Keratinocyte (primary cell): ENCODE measurements at regions not wholly inside any gene's neighbourhood (a gene's known extent, or its start where the extent isn't known, plus 50 kb on each side); places are given as distances from the start of the nearest gene placed in this dataset.

Source experiments
- DNase-seq: peaks from one replicate; pipeline ENCODE4 v3.0.0-alpha.2; 2011; ENCODE audit warnings: low read depth, missing footprints, low spot score
- FAIRE-seq: peaks from 2 replicates; lab custom pipeline; 2011; peaks lifted over from hg19 to GRCh38; lab: Jason Lieb, UNC
- H2AFZ ChIP-seq: 2 replicates; pipeline ENCODE4 v1.6.0; 2012; ENCODE audit warnings: low read length, control low read depth, inconsistent platforms; ENCODE audit not compliant: control insufficient read depth
- H3K27ac ChIP-seq: 2 replicates; pipeline ENCODE4 v1.5.1; 2011; ENCODE audit warnings: low read length; ENCODE audit not compliant: control insufficient read depth, insufficient read depth
- H3K27me3 ChIP-seq: 3 replicates; pipeline ENCODE4 v1.6.0; 2011; ENCODE audit warnings: low read length; ENCODE audit not compliant: control insufficient read depth, insufficient read depth; ENCODE audit errors: extremely low read depth
- H3K36me3 ChIP-seq, 2 experiments: 2 replicates in 1 of 2; 3 replicates in 1 of 2; pipeline ENCODE4 v1.5.1; 2011; ENCODE audit warnings: low read length in 2 of 2, mild to moderate bottlenecking in 1 of 2; ENCODE audit not compliant: control insufficient read depth in 2 of 2, insufficient read depth in 2 of 2; ENCODE audit errors: extremely low read depth in 1 of 2
- H3K4me1 ChIP-seq: 3 replicates; pipeline ENCODE4 v1.5.1; 2011; ENCODE audit warnings: low read length; ENCODE audit not compliant: control insufficient read depth, insufficient read depth; ENCODE audit errors: extremely low read depth
- H3K4me2 ChIP-seq: 3 replicates; pipeline ENCODE4 v1.6.0; 2011; ENCODE audit warnings: low read depth, low read length; ENCODE audit not compliant: control insufficient read depth, insufficient read depth; ENCODE audit errors: extremely low read depth
- H3K4me3 ChIP-seq, 3 experiments: fragments of 200-600 bp in 1 of 3; sonication (generic) in 1 of 3; 2 replicates in 2 of 3; 3 replicates in 1 of 3; pipeline ENCODE4 v1.5.1; 2011 to 2016; ENCODE audit warnings: low read length in 3 of 3, mild to moderate bottlenecking in 3 of 3, control low read depth in 2 of 3, inconsistent platforms in 1 of 3, low read depth in 1 of 3, mixed read lengths in 1 of 3, mixed run types in 1 of 3, moderate library complexity in 1 of 3; ENCODE audit not compliant: control insufficient read depth in 2 of 3, insufficient read depth in 2 of 3; ENCODE audit errors: extremely low read depth in 1 of 3
- H3K79me2 ChIP-seq: 2 replicates; pipeline ENCODE4 v1.6.0; 2012; ENCODE audit warnings: low read length; ENCODE audit not compliant: control insufficient read depth, insufficient read depth
- H3K9ac ChIP-seq: 3 replicates; pipeline ENCODE4 v1.6.0; 2011; ENCODE audit warnings: low read length; ENCODE audit not compliant: control insufficient read depth, insufficient read depth; ENCODE audit errors: extremely low read depth
- H3K9me1 ChIP-seq: 3 replicates; pipeline ENCODE4 v1.6.0; 2011; ENCODE audit warnings: low read length; ENCODE audit not compliant: control insufficient read depth, insufficient read depth; ENCODE audit errors: extremely low read depth
- H3K9me3 ChIP-seq: 2 replicates; pipeline ENCODE4 v1.5.1; 2012; ENCODE audit warnings: low read depth, low read length; ENCODE audit not compliant: control insufficient read depth
- H4K20me1 ChIP-seq: 3 replicates; pipeline ENCODE4 v1.6.0; 2011; ENCODE audit warnings: low read length; ENCODE audit not compliant: control insufficient read depth, insufficient read depth; ENCODE audit errors: extremely low read depth
- EZH2 ChIP-seq: IDR thresholded peaks from one replicate; pipeline ENCODE4 v1.6.1; 2012; ENCODE audit warnings: inconsistent platforms, mild to moderate bottlenecking, low read length, moderate library complexity
- dilution Hi-C: fragments of 300-500 bp; cut with MboI; formaldehyde crosslinking; loops from one replicate; pipeline ENCODE4 v1.7.0; 2020; ENCODE audit warnings: low sequenced_read_pairs; ENCODE audit not compliant: extremely low pct_ligation_motif_present
- TF ChIP-seq, protein P1 (sequence below), 3 experiments: IDR thresholded peaks in 1 of 3; conservative IDR thresholded peaks in 1 of 3; optimal IDR thresholded peaks in 1 of 3; 2 replicates in 2 of 3; 3 replicates in 1 of 3; pipeline versions ENCODE3 to v1.5.1; 2011; ENCODE audit warnings: low read length in 3 of 3, mild to moderate bottlenecking in 3 of 3, moderate library complexity in 2 of 3, control low read depth in 1 of 3, inconsistent platforms in 1 of 3; ENCODE audit not compliant: insufficient read depth in 2 of 3; ENCODE audit errors: extremely low read depth in 1 of 3

DNA sequence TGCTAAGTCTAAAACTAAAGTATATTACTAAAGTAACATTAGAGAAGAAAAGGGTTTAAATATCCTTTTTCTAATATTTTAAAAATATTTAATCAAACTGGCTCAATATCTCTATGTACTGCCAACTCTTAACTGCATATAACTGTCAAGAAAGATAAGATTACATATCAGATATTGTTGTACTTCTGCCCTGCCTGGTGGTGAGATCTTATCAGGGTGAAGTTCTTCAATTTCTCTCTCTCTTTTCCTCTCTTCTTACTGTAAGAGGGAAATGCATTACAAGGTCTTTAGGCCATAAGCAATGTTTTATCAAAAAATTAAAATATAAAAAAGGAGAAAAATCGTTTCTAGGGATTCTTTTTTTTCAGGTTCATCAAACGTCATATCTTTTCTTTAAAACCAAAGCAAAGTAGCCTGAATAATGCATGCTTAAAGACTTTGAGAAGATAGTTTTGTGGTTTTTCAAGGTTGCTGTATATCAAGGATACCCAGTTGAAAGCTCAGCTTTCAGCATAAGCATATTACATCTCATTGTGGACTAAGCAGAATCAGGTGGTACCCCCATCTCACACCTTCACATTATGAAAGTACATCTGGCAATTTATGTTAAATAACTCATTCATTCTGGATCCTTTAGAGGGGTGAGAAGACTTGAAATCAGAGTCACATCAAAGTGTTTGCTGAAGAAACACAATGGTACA lies 1625.7 kb upstream of the SLC10A2 start:
- Histone ChIP-seq H3K9me3 (no peaks in the 10 kb centered on the region), H3K9me1 (no peaks in the 10 kb centered on the region), H3K27me3 (no peaks in the 10 kb centered on the region), H3K4me2 (no peak overlapping the region), H4K20me1 (no peaks in the 10 kb centered on the region), H2AFZ (no peak overlapping the region), H3K79me2 (no peaks in the 10 kb centered on the region), H3K9ac (no peak overlapping the region), H3K4me3 (no peak overlapping the region), H3K27ac (no peak overlapping the region), H3K4me1 (no peaks in the 10 kb centered on the region), H3K36me3 (no peaks in the 10 kb centered on the region)
- no peak for DNase-seq
- dilution Hi-C loops, result no loop called here
- TF ChIP-seq, protein P1, sequence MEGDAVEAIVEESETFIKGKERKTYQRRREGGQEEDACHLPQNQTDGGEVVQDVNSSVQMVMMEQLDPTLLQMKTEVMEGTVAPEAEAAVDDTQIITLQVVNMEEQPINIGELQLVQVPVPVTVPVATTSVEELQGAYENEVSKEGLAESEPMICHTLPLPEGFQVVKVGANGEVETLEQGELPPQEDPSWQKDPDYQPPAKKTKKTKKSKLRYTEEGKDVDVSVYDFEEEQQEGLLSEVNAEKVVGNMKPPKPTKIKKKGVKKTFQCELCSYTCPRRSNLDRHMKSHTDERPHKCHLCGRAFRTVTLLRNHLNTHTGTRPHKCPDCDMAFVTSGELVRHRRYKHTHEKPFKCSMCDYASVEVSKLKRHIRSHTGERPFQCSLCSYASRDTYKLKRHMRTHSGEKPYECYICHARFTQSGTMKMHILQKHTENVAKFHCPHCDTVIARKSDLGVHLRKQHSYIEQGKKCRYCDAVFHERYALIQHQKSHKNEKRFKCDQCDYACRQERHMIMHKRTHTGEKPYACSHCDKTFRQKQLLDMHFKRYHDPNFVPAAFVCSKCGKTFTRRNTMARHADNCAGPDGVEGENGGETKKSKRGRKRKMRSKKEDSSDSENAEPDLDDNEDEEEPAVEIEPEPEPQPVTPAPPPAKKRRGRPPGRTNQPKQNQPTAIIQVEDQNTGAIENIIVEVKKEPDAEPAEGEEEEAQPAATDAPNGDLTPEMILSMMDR (optimal IDR thresholded peaks at IDR 0.05 in 1 of 3, IDR thresholded peaks at IDR 0.05 in 1 of 3, conservative IDR thresholded peaks at IDR 0.05 in 1 of 3; ENCODE audit: extremely low read depth in 1 of 3, insufficient read depth in 2 of 3, low read length in 3 of 3), result no peak
- no peak for TF ChIP-seq EZH2
- FAIRE-seq, result no peak

DNA sequence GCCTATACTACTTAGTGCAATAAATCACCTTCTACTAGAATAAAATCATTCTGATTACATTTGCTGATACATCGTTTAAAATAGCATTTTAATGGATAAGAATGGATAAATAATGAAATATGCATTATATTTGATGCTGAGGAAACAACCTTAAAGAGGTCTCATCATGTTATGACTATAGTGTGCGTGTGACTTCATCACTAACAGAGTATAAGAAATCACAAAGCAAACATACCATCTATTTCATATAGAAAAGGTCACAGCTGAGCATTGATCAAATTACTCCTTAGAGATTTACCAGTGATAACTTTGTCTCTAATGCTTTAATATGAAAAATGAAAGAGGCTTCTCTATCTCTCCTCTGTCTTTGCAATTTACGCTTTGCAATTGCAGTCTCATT lies 1620.3 kb upstream of the SLC10A2 start:
- H3K9me1 ChIP-seq, result no peaks in the 10 kb centered on the region
- H3K27me3 ChIP-seq, result no peaks in the 10 kb centered on the region
- H2AFZ ChIP-seq, result no peak overlapping the region
- no peak for TF ChIP-seq EZH2
- TF ChIP-seq, protein P1 (optimal IDR thresholded peaks at IDR 0.05 in 1 of 3, IDR thresholded peaks at IDR 0.05 in 1 of 3, conservative IDR thresholded peaks at IDR 0.05 in 1 of 3; ENCODE audit: extremely low read depth in 1 of 3, insufficient read depth in 2 of 3, low read length in 3 of 3), result no peak
- H4K20me1 ChIP-seq, result no peaks in the 10 kb centered on the region
- H3K4me3 ChIP-seq, result no peak overlapping the region
- FAIRE-seq, result no peak
- no peak overlapping the region for H3K9ac ChIP-seq
- H3K36me3 ChIP-seq, result no peaks in the 10 kb centered on the region
- H3K4me1 ChIP-seq, result no peaks in the 10 kb centered on the region
- no peak for DNase-seq
- no peaks in the 10 kb centered on the region for H3K9me3 ChIP-seq
- no peaks in the 10 kb centered on the region for H3K79me2 ChIP-seq
- dilution Hi-C loops, result no loop called here
- H3K4me2 ChIP-seq, result no peak overlapping the region
- no peak overlapping the region for H3K27ac ChIP-seq
